Esophagus muscularis mucosa (tissue), 3 donors: ENCODE measurements at regions not wholly inside any gene's neighbourhood (a gene's known extent, or its start where the extent isn't known, plus 50 kb on each side); places are given as distances from the start of the nearest gene placed in this dataset.

Source experiments
- CTCF ChIP-seq, 3 experiments: fragments of 200-600 bp in 2 of 3; fragments of 450-650 bp in 1 of 3; sonication (generic) in 2 of 3; IDR thresholded peaks; one replicate each; pipeline ENCODE4 v1.5.1; 2017 to 2019; ENCODE audit warnings: antibody characterized with exemption in 3 of 3, mild to moderate bottlenecking in 2 of 3, moderate library complexity in 1 of 3
- POLR2AphosphoS5 ChIP-seq, 2 donors: sonication (generic); formaldehyde crosslinking; IDR thresholded peaks; one replicate each; pipeline ENCODE4 v1.6.1; 2017; ENCODE audit warnings: antibody characterized with exemption in 2 of 2

GRCh38 chr13:89568276-89568675 lies 1779.2 kb upstream of the MIR17HG start:
- TF ChIP-seq CTCF (IDR thresholded peaks at IDR 0.05) = no peak
- no peak for TF ChIP-seq POLR2AphosphoS5 (IDR thresholded peaks at IDR 0.05)
